HG02943 (cell line): ENCODE measurements at regions not wholly inside any gene's neighbourhood (a gene's known extent, or its start where the extent isn't known, plus 50 kb on each side); places are given as distances from the start of the nearest gene placed in this dataset.

ENCODE experiments used
- ATAC-seq: cut with Tn5 transposase; IDR thresholded peaks from one replicate; pipeline ENCODE4 v1.9.1; 2021; ENCODE audit warnings: mild to moderate bottlenecking, low read depth, moderate library complexity; ENCODE audit not compliant: unreplicated experiment

DNA sequence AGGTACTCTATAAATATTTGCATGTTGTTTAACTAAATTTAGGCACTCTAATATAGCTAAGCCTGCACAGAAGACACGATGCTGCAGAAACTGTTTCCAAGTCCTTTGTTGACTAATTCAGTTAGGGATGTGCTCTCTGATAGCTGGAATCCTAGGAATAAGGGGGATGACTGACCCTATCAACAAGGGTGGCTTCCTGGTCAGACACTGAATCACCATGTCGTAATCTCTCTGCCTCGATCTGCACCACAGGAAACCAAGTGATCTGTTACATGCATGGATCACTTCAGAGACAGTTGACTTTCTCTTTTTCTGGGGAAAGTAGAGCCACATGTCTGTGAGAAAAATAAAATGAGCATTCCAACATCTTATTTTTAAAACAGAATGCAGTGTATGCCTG lies 169.1 kb downstream of the GUCY2F start:
- no peak for ATAC-seq

DNA sequence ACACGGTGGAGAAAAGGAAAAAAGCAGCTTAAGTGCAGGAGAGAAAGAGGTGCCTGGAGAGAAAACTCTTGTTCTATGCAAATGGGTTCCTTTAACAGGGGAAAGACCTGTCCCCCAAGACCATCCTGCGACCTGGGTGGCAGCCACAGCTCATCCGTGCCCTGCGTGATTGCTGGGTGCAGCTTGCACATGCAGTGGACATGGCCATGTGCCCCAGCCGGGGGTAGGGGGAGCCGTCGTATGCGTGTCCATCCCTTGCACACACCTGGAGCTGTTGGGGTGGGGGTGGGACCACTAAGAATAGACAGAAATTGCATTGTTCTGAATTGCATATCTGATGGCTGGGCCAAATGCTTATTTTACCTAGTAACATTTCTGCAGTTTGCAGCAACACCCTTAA lies 171.9 kb downstream of the GUCY2F start:
- no peak for ATAC-seq

GRCh38 chrX:109301177-109301576 lies 180.7 kb downstream of the GUCY2F start:
- no peak for ATAC-seq

- no peak for ATAC-seq
Measured at GRCh38 chrX:109300415-109300814, 181.5 kb downstream of the GUCY2F start.

DNA sequence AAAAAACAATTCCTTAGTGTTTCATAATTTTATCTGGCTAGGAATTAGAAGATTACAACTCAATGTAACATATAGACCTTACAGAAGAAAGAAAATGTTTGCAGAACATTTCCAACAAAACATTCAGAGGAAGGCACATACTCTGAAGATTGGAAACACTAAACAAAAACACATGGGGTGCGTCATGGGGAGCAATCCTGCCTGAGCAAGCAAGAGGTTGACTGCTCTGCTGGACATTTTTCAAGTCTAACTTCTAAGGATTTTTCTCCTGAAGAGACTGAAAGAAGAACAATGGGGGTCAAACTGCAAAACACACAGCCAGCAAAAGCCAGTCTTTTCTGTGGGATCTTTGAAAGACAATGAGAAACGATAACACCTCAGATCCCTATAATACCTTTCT lies 182.8 kb downstream of the GUCY2F start:
- ATAC-seq = no peak

GRCh38 chrX:109294097-109294814 lies 187.6 kb downstream of the GUCY2F start:
- no peak for ATAC-seq

DNA sequence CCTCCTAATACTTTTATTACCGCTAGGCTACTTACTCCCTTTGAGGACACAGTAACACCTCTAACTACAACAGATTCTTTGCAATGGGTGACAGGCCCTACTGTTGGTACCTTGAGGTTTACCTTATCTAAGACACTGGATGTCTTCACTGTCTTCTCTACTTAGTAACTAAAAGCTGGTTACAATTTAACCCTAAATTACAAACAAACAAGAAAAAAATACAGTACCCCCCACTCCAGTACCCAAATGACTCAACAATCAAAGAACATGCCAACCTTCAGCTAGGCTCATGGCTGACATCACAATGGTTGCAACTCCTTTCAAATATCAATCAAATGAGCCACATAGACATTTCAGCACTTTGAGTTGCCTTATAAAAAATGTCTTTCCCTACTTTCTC lies 198.0 kb downstream of the GUCY2F start:
- no peak for ATAC-seq

DNA sequence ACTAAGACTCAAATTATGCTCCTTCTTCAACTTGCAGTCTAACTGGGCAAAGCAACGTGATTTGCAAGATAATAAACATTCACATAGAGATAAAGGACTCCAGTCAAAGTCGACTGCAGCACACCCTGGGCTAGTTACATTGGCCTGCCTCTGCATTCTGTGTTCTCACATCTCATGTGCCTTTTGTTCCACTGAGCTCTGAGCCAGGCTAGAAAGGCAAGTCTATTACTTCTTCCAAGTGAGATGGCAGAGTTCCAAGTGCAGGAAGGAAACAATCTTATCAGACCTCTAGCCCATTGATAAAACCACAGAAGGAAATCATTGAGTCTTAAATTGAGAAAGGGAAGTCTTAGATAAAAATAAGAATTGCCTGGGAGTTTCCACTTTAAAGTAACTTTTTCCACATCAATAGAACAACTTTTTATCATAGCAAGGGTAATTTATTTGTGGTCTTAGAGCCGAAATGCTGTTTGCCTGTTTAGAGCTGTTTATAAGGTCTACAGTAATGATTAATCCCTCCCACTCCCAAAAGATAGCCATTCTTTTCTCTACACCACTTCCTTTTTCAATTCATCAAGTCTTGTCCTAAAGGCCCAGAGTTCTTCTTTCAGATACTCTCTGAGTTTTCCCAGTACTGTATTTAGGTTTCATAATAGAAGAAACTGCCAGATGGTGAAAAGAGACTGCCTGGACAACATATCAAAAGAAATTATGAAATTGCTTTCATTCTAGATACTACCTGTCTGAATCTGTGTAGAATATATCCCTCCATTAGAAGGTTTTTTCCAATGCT lies 200.2 kb downstream of the GUCY2F start:
- peak; percentile 55 for ATAC-seq

DNA sequence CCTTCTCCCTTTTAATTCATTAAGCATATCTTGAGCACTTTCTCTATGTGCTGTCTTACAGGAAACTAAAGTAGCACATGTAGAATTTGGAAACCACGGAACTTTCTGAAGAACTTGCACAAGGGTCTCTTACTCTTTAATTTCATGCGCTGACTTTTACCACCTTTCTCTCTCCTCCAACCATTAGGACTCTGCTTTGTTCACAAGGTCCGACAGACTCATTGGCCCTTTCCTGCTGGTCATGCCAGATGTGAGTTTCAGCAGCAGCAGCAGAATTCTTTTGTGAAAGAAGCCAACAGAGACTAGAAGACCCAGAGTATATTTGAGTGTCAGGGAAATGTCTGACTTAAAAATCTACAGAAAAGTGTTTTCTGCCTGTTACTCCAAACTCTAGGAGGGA lies 207.1 kb downstream of the GUCY2F start:
- no peak for ATAC-seq

- peak; percentile 98 for ATAC-seq
Measured at GRCh38 chrX:109270580-109271484, 211.1 kb downstream of the GUCY2F start.

- no peak for ATAC-seq
Measured at GRCh38 chrX:109268340-109268739, 213.5 kb downstream of the GUCY2F start.

GRCh38 chrX:109266034-109266433 lies 215.9 kb downstream of the GUCY2F start:
- ATAC-seq = no peak

GRCh38 chrX:109264878-109265277 lies 217.0 kb downstream of the GUCY2F start:
- ATAC-seq = no peak

GRCh38 chrX:109261279-109261678 lies 220.6 kb downstream of the GUCY2F start:
- no peak for ATAC-seq

DNA sequence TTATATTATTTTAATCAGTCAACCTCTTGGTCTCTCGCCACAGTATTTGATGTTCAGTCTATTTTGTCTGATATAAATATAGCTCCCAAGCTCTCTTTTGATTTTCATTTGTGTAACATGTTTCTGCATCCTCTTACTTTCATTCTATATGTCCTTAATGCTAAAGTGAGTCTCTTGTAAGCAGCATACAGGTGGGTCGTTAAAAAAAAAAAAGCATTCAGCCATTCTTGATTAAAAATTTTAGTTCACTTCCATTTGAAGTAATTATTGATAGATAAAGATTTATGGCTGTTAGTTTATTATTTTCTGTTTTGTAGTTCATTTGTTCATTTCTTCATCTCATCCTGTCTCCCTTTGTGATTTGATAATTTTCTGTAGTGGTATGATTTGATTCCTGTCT lies 229.1 kb downstream of the GUCY2F start:
- no peak for ATAC-seq

- no peak for ATAC-seq
Measured at GRCh38 chrX:109218761-109219160, 263.1 kb downstream of the GUCY2F start.

GRCh38 chrX:109199726-109200125 lies 282.2 kb downstream of the GUCY2F start:
- ATAC-seq = no peak

DNA sequence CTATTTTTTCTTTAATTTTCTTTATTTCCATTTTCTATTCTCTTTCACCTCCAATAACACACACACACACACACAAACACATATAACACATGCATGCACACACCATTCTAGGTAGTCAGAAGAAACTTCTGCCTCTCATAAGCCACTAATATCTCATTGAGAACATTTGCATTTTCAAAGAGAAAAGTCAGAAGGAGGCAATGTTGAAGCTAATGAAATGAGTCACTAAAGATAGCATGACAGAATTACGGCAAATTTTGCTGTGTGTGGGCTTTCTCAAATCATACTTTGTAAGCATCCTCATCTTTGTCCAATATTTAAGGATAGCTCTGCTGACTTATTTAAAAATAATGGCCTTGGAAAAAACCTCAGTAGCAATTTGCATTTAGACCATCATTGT lies 291.3 kb downstream of the GUCY2F start:
- ATAC-seq = no peak

- ATAC-seq = peak; percentile 71
Measured at GRCh38 chrX:109187473-109188168, 294.3 kb downstream of the GUCY2F start.

DNA sequence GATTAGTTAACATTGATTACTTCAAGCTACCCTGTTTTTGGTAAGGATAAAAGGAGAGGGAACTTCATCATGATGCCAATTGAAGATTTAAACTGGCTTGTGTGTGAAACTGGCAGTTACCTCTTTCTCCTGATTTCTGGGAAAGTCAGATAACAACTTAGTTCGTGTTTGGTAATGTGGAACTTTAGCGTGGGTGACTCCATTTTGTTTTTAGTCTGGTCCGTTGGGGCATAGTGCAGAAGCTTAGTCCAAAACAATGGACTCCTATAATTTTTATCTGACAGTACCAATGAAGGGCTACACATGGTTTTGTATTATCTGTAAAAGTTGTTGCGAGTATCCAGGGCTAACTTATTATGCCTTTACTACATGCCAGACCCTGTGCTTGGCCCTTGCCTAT lies 294.9 kb downstream of the GUCY2F start:
- ATAC-seq = no peak
